ENCODE measurements at regions not wholly inside any gene's neighbourhood (a gene's known extent, or its start where the extent isn't known, plus 50 kb on each side); places are given as distances from the start of the nearest gene placed in this dataset.

DNA sequence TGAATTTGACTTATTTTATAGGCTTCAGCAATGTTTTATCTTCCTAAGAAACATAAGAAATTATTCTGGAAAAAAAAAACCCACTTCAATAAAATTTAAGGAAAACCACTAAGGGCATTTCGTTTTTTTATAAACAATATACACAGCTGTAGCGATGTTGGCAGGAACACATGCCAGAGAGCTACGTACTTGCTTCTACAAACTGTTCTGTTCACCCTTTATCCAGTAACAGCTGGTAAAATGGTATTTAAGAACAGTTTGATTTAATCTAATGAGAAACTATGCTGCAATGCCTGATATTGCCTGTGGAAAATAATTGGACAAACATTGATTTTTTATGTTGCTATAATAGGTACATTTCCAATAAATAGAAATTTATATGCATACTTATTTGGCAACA lies 137.2 kb upstream of the DACH1 start:
- TF ChIP-seq, protein P1, sequence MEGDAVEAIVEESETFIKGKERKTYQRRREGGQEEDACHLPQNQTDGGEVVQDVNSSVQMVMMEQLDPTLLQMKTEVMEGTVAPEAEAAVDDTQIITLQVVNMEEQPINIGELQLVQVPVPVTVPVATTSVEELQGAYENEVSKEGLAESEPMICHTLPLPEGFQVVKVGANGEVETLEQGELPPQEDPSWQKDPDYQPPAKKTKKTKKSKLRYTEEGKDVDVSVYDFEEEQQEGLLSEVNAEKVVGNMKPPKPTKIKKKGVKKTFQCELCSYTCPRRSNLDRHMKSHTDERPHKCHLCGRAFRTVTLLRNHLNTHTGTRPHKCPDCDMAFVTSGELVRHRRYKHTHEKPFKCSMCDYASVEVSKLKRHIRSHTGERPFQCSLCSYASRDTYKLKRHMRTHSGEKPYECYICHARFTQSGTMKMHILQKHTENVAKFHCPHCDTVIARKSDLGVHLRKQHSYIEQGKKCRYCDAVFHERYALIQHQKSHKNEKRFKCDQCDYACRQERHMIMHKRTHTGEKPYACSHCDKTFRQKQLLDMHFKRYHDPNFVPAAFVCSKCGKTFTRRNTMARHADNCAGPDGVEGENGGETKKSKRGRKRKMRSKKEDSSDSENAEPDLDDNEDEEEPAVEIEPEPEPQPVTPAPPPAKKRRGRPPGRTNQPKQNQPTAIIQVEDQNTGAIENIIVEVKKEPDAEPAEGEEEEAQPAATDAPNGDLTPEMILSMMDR (conservative IDR thresholded peaks at IDR 0.05; ENCODE audit: low read depth, low read length), result no peak
- no peak for TF ChIP-seq EZH2 (IDR thresholded peaks at IDR 0.05; ENCODE audit: low read length, unreplicated experiment)
